ENCODE measurements at regions not wholly inside any gene's neighbourhood (a gene's known extent, or its start where the extent isn't known, plus 50 kb on each side); places are given as distances from the start of the nearest gene placed in this dataset.
"Not testable (repeated sequence)": the region's sequence is repeated elsewhere in the genome, so short reads cannot be mapped to it uniquely, and the experiment has no call there.

DNA sequence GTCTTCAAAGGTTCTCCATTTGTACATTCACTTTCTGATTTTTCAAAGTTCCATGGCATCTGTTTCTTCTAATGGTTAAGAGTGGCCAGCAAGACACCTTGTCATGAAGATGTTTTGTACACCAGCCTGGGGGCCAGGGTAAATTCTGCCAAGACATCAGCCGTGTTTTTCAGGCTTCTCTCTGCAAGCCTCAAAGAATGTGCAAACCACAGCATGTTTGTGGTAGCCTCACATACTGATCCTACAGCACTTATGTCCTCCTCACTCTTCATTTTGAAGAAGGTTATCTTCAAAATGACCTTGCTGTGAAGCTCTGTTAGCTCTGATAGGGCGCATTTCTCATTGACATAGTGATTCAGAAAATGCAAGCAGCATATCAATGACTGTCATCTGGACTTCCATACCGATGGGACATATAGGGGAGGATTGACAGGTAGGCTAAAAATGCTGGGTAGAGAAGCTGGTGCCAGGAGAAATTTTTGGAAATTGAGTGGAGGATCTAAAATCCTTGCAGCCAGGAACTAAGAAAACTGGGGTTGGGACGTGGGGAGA, 59.3 kb upstream of the SPTLC3 start:
- no peaks in the 10 kb centered on the region for H3K79me2 ChIP-seq (ENCODE audit: insufficient read depth, low read length)
- no peak overlapping the region for H3K27ac ChIP-seq (ENCODE audit: insufficient read length, low read depth, low read length)
- no peak overlapping the region for H3K4me2 ChIP-seq (ENCODE audit: insufficient read depth, insufficient read length, low read length)
- H4K5ac ChIP-seq (ENCODE audit: insufficient read length, low read depth, low read length): no peak overlapping the region
- Mint-ChIP-seq H3K27ac (no peak overlapping the region), H3K4me1 (no peaks in the 10 kb centered on the region), H3K4me3 (no peak overlapping the region), H3K36me3 (ENCODE audit: insufficient read depth in 1 of 3, low read depth in 3 of 3) (no peaks in the 10 kb centered on the region), H3K27me3 (ENCODE audit: low read depth) (no peaks in the 10 kb centered on the region), H3K9me3 (no peaks in the 10 kb centered on the region; a peak in 1 of 5 replicates)
- no peak overlapping the region for H3K14ac ChIP-seq (ENCODE audit: insufficient read depth, low read length)
- no peaks in the 10 kb centered on the region for H3K23me2 ChIP-seq (ENCODE audit: insufficient read length, low read depth, low read length, poor library complexity, severe bottlenecking)
- H3K9me3 ChIP-seq (ENCODE audit: control insufficient read depth, low read depth, low read length): no peaks in the 10 kb centered on the region
- TF ChIP-seq, protein P1, sequence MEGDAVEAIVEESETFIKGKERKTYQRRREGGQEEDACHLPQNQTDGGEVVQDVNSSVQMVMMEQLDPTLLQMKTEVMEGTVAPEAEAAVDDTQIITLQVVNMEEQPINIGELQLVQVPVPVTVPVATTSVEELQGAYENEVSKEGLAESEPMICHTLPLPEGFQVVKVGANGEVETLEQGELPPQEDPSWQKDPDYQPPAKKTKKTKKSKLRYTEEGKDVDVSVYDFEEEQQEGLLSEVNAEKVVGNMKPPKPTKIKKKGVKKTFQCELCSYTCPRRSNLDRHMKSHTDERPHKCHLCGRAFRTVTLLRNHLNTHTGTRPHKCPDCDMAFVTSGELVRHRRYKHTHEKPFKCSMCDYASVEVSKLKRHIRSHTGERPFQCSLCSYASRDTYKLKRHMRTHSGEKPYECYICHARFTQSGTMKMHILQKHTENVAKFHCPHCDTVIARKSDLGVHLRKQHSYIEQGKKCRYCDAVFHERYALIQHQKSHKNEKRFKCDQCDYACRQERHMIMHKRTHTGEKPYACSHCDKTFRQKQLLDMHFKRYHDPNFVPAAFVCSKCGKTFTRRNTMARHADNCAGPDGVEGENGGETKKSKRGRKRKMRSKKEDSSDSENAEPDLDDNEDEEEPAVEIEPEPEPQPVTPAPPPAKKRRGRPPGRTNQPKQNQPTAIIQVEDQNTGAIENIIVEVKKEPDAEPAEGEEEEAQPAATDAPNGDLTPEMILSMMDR (conservative IDR thresholded peaks at IDR 0.05): no peak
- H4K8ac ChIP-seq (replicated peaks; ENCODE audit: insufficient read length, low read depth, low read length): no peak overlapping the region
- H3K4ac ChIP-seq (ENCODE audit: low read depth, low read length): no peak overlapping the region
- no peak overlapping the region for H2BK15ac ChIP-seq (ENCODE audit: low read depth, low read length)
- no peak overlapping the region for H2AFZ ChIP-seq (ENCODE audit: low read length)
- H2BK12ac ChIP-seq (ENCODE audit: insufficient read length, low read depth, low read length): no peak overlapping the region
- H2BK120ac ChIP-seq (ENCODE audit: low read depth, low read length, poor library complexity, severe bottlenecking): no peak overlapping the region
- no peak for DNase-seq
- no peak overlapping the region for H3K18ac ChIP-seq (ENCODE audit: insufficient read length, low read depth, low read length)
- no peaks in the 10 kb centered on the region for H3K27me3 ChIP-seq (ENCODE audit: insufficient read depth, low read length)
- no peak overlapping the region for H3T11ph ChIP-seq (ENCODE audit: low read length)
- no peak overlapping the region for H3K56ac ChIP-seq (ENCODE audit: insufficient read length, low read depth, low read length)
- H2BK5ac ChIP-seq (ENCODE audit: insufficient read length, low read length): no peak overlapping the region
- no peak overlapping the region for H2BK20ac ChIP-seq (ENCODE audit: low read depth, low read length, poor library complexity, severe bottlenecking)
- no peak overlapping the region for H4K91ac ChIP-seq (ENCODE audit: insufficient read length, low read depth, low read length)
- H4K20me1 ChIP-seq (ENCODE audit: control insufficient read depth, insufficient read depth, insufficient read length): no peaks in the 10 kb centered on the region
- no peaks in the 10 kb centered on the region for H3K79me1 ChIP-seq (ENCODE audit: insufficient read depth, low read depth, low read length, poor library complexity, severe bottlenecking)
- H3K4me1 ChIP-seq (ENCODE audit: insufficient read depth, low read length): no peaks in the 10 kb centered on the region
- no peak overlapping the region for H2AK5ac ChIP-seq (ENCODE audit: insufficient read length, low read length)
- H3K9ac ChIP-seq (ENCODE audit: extremely low read depth, insufficient read length, low read length): no peak overlapping the region
- no CpG with 5 or more reads among the region's 4 CpGs for WGBS (ENCODE audit: extremely low coverage, insufficient read length, low lambda C conversion rate)
- no peak overlapping the region for H3K23ac ChIP-seq (ENCODE audit: insufficient read length, low read depth, low read length)

DNA sequence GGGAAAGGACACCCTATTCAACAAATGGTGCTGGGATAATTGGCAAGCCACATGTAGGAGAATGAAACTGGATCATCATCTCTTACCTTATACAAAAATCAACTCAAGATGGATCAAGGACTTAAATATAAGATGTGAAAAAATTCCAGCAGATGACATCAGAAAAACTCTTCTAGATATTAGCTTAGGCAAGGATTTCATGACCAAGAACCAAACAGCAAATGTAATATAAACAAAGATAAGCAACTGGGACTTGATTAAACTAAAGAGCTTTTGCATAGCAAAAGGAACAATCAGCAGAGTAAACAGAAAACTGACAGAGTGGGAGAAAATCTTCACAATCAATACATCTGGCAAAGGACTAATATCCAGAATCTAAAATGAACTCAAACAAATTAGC, 54.5 kb upstream of the SPTLC3 start:
- not testable (repeated sequence) for H3T11ph ChIP-seq (ENCODE audit: low read length); H3K4ac ChIP-seq (ENCODE audit: low read depth, low read length); H3K27ac Mint-ChIP-seq; H3K36me3 Mint-ChIP-seq (ENCODE audit: insufficient read depth in 1 of 3, low read depth in 3 of 3); DNase-seq; H4K5ac ChIP-seq (ENCODE audit: insufficient read length, low read depth, low read length); H3K14ac ChIP-seq (ENCODE audit: insufficient read depth, low read length); H2AK5ac ChIP-seq (ENCODE audit: insufficient read length, low read length); H3K23me2 ChIP-seq (ENCODE audit: insufficient read length, low read depth, low read length, poor library complexity, severe bottlenecking); H4K8ac ChIP-seq (replicated peaks; ENCODE audit: insufficient read length, low read depth, low read length); H3K56ac ChIP-seq (ENCODE audit: insufficient read length, low read depth, low read length); H3K79me1 ChIP-seq (ENCODE audit: insufficient read depth, low read depth, low read length, poor library complexity, severe bottlenecking); H4K91ac ChIP-seq (ENCODE audit: insufficient read length, low read depth, low read length); H3K4me2 ChIP-seq (ENCODE audit: insufficient read depth, insufficient read length, low read length); H3K4me1 ChIP-seq (ENCODE audit: insufficient read depth, low read length); H2AFZ ChIP-seq (ENCODE audit: low read length); H2BK12ac ChIP-seq (ENCODE audit: insufficient read length, low read depth, low read length); H2BK15ac ChIP-seq (ENCODE audit: low read depth, low read length); H2BK120ac ChIP-seq (ENCODE audit: low read depth, low read length, poor library complexity, severe bottlenecking); H3K27me3 ChIP-seq (ENCODE audit: insufficient read depth, low read length); H3K27me3 Mint-ChIP-seq (ENCODE audit: low read depth); H3K27ac ChIP-seq (ENCODE audit: insufficient read length, low read depth, low read length); H2BK20ac ChIP-seq (ENCODE audit: low read depth, low read length, poor library complexity, severe bottlenecking); H3K79me2 ChIP-seq (ENCODE audit: insufficient read depth, low read length); H2BK5ac ChIP-seq (ENCODE audit: insufficient read length, low read length); H3K18ac ChIP-seq (ENCODE audit: insufficient read length, low read depth, low read length); H4K20me1 ChIP-seq (ENCODE audit: control insufficient read depth, insufficient read depth, insufficient read length); H3K9ac ChIP-seq (ENCODE audit: extremely low read depth, insufficient read length, low read length); H3K9me3 ChIP-seq (ENCODE audit: control insufficient read depth, low read depth, low read length); H3K9me3 Mint-ChIP-seq; H3K4me1 Mint-ChIP-seq; H3K23ac ChIP-seq (ENCODE audit: insufficient read length, low read depth, low read length); H3K4me3 Mint-ChIP-seq
